ENCODE measurements at regions not wholly inside any gene's neighbourhood (a gene's known extent, or its start where the extent isn't known, plus 50 kb on each side); places are given as distances from the start of the nearest gene placed in this dataset.

DNA sequence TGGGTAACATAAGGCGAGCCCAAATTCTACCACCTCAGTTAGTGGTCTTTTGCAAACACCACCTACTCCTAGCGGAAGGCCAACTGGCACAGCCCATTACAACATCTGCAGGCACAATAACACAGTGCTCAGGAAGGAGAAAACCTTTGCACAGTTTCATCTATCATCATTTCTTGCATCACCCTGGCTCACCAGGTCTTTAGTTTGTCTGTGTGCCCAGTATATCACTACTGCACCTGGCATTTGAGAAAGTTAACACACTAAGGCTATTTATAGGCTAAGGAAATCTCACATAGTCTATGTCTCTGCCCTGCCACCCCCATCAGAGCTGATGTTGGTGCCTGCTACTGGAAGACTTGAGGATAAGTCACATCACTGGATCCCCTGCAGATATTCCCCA lies 484.0 kb downstream of the SATB2 start:
- TF ChIP-seq, protein P1, sequence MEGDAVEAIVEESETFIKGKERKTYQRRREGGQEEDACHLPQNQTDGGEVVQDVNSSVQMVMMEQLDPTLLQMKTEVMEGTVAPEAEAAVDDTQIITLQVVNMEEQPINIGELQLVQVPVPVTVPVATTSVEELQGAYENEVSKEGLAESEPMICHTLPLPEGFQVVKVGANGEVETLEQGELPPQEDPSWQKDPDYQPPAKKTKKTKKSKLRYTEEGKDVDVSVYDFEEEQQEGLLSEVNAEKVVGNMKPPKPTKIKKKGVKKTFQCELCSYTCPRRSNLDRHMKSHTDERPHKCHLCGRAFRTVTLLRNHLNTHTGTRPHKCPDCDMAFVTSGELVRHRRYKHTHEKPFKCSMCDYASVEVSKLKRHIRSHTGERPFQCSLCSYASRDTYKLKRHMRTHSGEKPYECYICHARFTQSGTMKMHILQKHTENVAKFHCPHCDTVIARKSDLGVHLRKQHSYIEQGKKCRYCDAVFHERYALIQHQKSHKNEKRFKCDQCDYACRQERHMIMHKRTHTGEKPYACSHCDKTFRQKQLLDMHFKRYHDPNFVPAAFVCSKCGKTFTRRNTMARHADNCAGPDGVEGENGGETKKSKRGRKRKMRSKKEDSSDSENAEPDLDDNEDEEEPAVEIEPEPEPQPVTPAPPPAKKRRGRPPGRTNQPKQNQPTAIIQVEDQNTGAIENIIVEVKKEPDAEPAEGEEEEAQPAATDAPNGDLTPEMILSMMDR (IDR thresholded peaks at IDR 0.05) = no peak
- TF ChIP-seq POLR2AphosphoS5 (IDR thresholded peaks at IDR 0.05) (no peak), POLR2A (IDR thresholded peaks at IDR 0.05; ENCODE audit: low read depth) (no peak), EP300 (IDR thresholded peaks at IDR 0.05) (no peak)

Data from esophagus muscularis mucosa (tissue), 4 donors.